Activated T-helper 1 cell treated with Interleukin-2 at 50 U/mL for 16 hours (primary cell): ENCODE measurements at regions not wholly inside any gene's neighbourhood (a gene's known extent, or its start where the extent isn't known, plus 50 kb on each side); places are given as distances from the start of the nearest gene placed in this dataset.

Experiments
- DNase-seq: peaks from one replicate; pipeline ENCODE4 v3.0.0-alpha.2; 2020; ENCODE audit warnings: low read depth

- no peak for DNase-seq
Observed at GRCh38 chr7:424301-424935, 95.2 kb downstream of the PDGFA start.

GRCh38 chr7:424961-425793 is 94.5 kb downstream of the PDGFA start:
- DNase-seq, result no peak

GRCh38 chr7:425794-426188 is 93.9 kb downstream of the PDGFA start:
- DNase-seq, result no peak

- no peak for DNase-seq
Observed at GRCh38 chr7:426510-426909, 93.1 kb downstream of the PDGFA start.

- DNase-seq, result no peak
Observed at GRCh38 chr7:427506-428103, 92.0 kb downstream of the PDGFA start.

GRCh38 chr7:428387-428786 is 91.3 kb downstream of the PDGFA start:
- DNase-seq, result no peak

GRCh38 chr7:428927-429827 is 90.5 kb downstream of the PDGFA start:
- no peak for DNase-seq

- DNase-seq, result no peak
Observed at GRCh38 chr7:429828-430180, 89.8 kb downstream of the PDGFA start.

- DNase-seq, result no peak
Observed at GRCh38 chr7:431041-431440, 88.6 kb downstream of the PDGFA start.

GRCh38 chr7:431658-432111 is 88.0 kb downstream of the PDGFA start:
- DNase-seq, result no peak

- DNase-seq, result no peak
Observed at GRCh38 chr7:432256-432655, 87.4 kb downstream of the PDGFA start.

GRCh38 chr7:432933-433332 is 86.7 kb downstream of the PDGFA start:
- no peak for DNase-seq

GRCh38 chr7:433558-433957 is 86.1 kb downstream of the PDGFA start:
- DNase-seq, result no peak

GRCh38 chr7:434891-435629 is 84.6 kb downstream of the PDGFA start:
- DNase-seq, result no peak

- DNase-seq, result no peak
Observed at GRCh38 chr7:435630-436366, 83.8 kb downstream of the PDGFA start.

GRCh38 chr7:436367-437128 is 83.1 kb downstream of the PDGFA start:
- DNase-seq, result no peak

- DNase-seq, result no peak
Observed at GRCh38 chr7:437329-438251, 82.1 kb downstream of the PDGFA start.

GRCh38 chr7:438361-438760 is 81.3 kb downstream of the PDGFA start:
- DNase-seq, result no peak

GRCh38 chr7:438916-439315 is 80.7 kb downstream of the PDGFA start:
- DNase-seq, result no peak
